ENCODE measurements at regions not wholly inside any gene's neighbourhood (a gene's known extent, or its start where the extent isn't known, plus 50 kb on each side); places are given as distances from the start of the nearest gene placed in this dataset.

DNA sequence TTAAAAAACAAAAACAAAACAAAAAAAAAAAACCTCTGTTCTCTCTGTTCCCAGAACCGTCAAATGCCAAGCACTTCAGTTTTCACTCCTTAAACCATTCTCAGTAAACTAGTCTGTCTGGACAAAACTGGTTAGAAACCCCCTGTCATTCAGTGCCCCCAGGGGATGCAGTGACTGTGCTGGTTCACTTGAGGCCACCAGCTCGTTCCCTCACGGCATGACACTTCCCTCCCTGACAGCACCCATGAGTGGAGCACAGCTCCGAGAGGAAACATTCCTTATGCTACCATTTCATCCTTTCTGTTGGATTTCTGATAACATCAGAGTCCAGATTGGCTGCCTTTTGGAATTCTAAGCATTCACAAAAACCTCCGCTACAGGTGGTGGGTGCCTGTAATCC, 244.0 kb upstream of the TPM1 start:
- no peak overlapping the region for H2AK5ac ChIP-seq (ENCODE audit: low read depth, low read length)
- no peak overlapping the region for H3K14ac ChIP-seq (ENCODE audit: low read length)
- H4K91ac ChIP-seq (ENCODE audit: low read depth, low read length, poor library complexity): no peak overlapping the region
- no peak overlapping the region for H3K23ac ChIP-seq (ENCODE audit: low read depth, low read length, poor library complexity)
- H3K4me2 ChIP-seq (ENCODE audit: insufficient read depth, low read length, poor library complexity, severe bottlenecking): no peak overlapping the region
- no peak overlapping the region for H2BK120ac ChIP-seq (ENCODE audit: low read depth, low read length)
- no peak for DNase-seq (ENCODE audit: low spot score)
- no peak overlapping the region for H3K27ac ChIP-seq (replicated peaks; ENCODE audit: low read length)
- no peak overlapping the region for H2BK15ac ChIP-seq (ENCODE audit: low read length)
- no peak overlapping the region for H3K4ac ChIP-seq (ENCODE audit: low read length)
- H3K4me3 ChIP-seq (ENCODE audit: low read length in 2 of 2): no peak overlapping the region
- no peaks in the 10 kb centered on the region for H3K9me3 ChIP-seq (replicated peaks in 1 of 2; ENCODE audit: control insufficient read depth in 2 of 2, insufficient read depth in 1 of 2, low read depth in 1 of 2, low read length in 2 of 2)
- no peak overlapping the region for H2BK5ac ChIP-seq (ENCODE audit: low read length)
- H2AFZ ChIP-seq (ENCODE audit: low read length): no peak overlapping the region
- WGBS, 2 donors (ENCODE audit: extremely low coverage in 2 of 2, insufficient read length in 2 of 2, insufficient replicate concordance in 1 of 2): no CpG with 5 or more reads among the region's 5 CpGs
- peaks cover 0 to 19% of the 10 kb centered on the region in 2 donors for H3K4me1 ChIP-seq (ENCODE audit: control insufficient read depth in 2 of 2, insufficient read depth in 1 of 2, low read depth in 1 of 2, low read length in 2 of 2)
- no peak overlapping the region for H2BK12ac ChIP-seq (ENCODE audit: low read length)
- no peak overlapping the region for H3K18ac ChIP-seq (ENCODE audit: low read length)
- peaks cover 0 to 6% of the 10 kb centered on the region in 2 donors for H3K36me3 ChIP-seq (replicated peaks in 1 of 2; ENCODE audit: control insufficient read depth in 2 of 2, insufficient read depth in 2 of 2, low read length in 2 of 2)
- no peaks in the 10 kb centered on the region for H3K27me3 ChIP-seq (ENCODE audit: control insufficient read depth in 3 of 3, insufficient read depth in 3 of 3, low read depth in 1 of 3, low read length in 3 of 3)
- H3K9ac ChIP-seq (ENCODE audit: low read depth, low read length, poor library complexity): no peak overlapping the region
- no peaks in the 10 kb centered on the region for H3K79me1 ChIP-seq (ENCODE audit: low read depth, low read length)
- H4K8ac ChIP-seq (ENCODE audit: low read depth, low read length): no peak overlapping the region

DNA sequence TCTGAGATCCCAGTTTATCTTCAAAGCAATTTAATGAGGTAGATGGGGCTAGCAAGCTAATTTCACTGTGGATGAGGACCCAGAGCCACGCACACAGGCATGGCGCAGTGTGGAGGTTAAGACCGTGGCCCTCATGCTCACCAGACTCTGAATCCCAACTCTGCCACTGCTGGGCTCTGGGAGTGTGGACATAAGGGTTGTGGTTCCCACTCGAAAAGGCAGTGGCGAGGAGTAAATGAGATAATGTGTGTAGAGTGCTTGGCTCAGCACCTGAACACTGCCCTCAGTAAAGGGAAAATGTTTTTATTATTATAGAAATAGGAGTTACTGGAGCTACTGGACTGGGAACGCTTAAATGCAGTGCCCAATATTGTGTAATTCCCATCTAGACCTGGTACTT, 243.5 kb upstream of the TPM1 start:
- Histone ChIP-seq H3K9ac (ENCODE audit: low read depth, low read length, poor library complexity) (peak overlapping the region; percentile 24), H3K4me1 (ENCODE audit: control insufficient read depth in 2 of 2, insufficient read depth in 1 of 2, low read depth in 1 of 2, low read length in 2 of 2) (peaks cover 0 to 17% of the 10 kb centered on the region in 2 donors), H2BK12ac (ENCODE audit: low read length) (no peak overlapping the region), H2BK15ac (ENCODE audit: low read length) (no peak overlapping the region), H3K4me3 (ENCODE audit: low read length in 2 of 2) (no peak overlapping the region), H3K23ac (ENCODE audit: low read depth, low read length, poor library complexity) (no peak overlapping the region), H3K27me3 (ENCODE audit: control insufficient read depth in 3 of 3, insufficient read depth in 3 of 3, low read depth in 1 of 3, low read length in 3 of 3) (no peaks in the 10 kb centered on the region), H3K9me3 (replicated peaks in 1 of 2; ENCODE audit: control insufficient read depth in 2 of 2, insufficient read depth in 1 of 2, low read depth in 1 of 2, low read length in 2 of 2) (no peaks in the 10 kb centered on the region), H4K8ac (ENCODE audit: low read depth, low read length) (no peak overlapping the region), H2AK5ac (ENCODE audit: low read depth, low read length) (no peak overlapping the region), H3K4me2 (ENCODE audit: insufficient read depth, low read length, poor library complexity, severe bottlenecking) (no peak overlapping the region), H4K91ac (ENCODE audit: low read depth, low read length, poor library complexity) (no peak overlapping the region), H3K79me1 (ENCODE audit: low read depth, low read length) (no peaks in the 10 kb centered on the region), H2BK5ac (ENCODE audit: low read length) (no peak overlapping the region), H3K4ac (ENCODE audit: low read length) (no peak overlapping the region), H2AFZ (ENCODE audit: low read length) (no peak overlapping the region), H3K14ac (ENCODE audit: low read length) (no peak overlapping the region), H2BK120ac (ENCODE audit: low read depth, low read length) (no peak overlapping the region), H3K27ac (replicated peaks; ENCODE audit: low read length) (no peak overlapping the region), H3K36me3 (replicated peaks in 1 of 2; ENCODE audit: control insufficient read depth in 2 of 2, insufficient read depth in 2 of 2, low read length in 2 of 2) (peaks cover 0 to 6% of the 10 kb centered on the region in 2 donors), H3K18ac (ENCODE audit: low read length) (no peak overlapping the region)
- DNase-seq (ENCODE audit: low spot score): no peak
- WGBS, 2 donors (ENCODE audit: extremely low coverage in 2 of 2, insufficient read length in 2 of 2, insufficient replicate concordance in 1 of 2): no CpG with 5 or more reads among the region's 6 CpGs

- Histone ChIP-seq H3K27me3 (ENCODE audit: control insufficient read depth in 3 of 3, insufficient read depth in 3 of 3, low read depth in 1 of 3, low read length in 3 of 3) (no peaks in the 10 kb centered on the region), H3K18ac (ENCODE audit: low read length) (peak overlapping the region; percentile 36), H3K4me1 (ENCODE audit: control insufficient read depth in 2 of 2, insufficient read depth in 1 of 2, low read depth in 1 of 2, low read length in 2 of 2) (peaks cover 0 to 11% of the 10 kb centered on the region in 2 donors), H2AFZ (ENCODE audit: low read length) (no peak overlapping the region), H2BK5ac (ENCODE audit: low read length) (peak overlapping the region; percentile 16), H3K79me1 (ENCODE audit: low read depth, low read length) (no peaks in the 10 kb centered on the region), H3K4ac (ENCODE audit: low read length) (no peak overlapping the region), H3K4me2 (ENCODE audit: insufficient read depth, low read length, poor library complexity, severe bottlenecking) (no peak overlapping the region), H3K4me3 (ENCODE audit: low read length in 2 of 2) (no peak overlapping the region), H3K9ac (ENCODE audit: low read depth, low read length, poor library complexity) (no peak overlapping the region), H3K23ac (ENCODE audit: low read depth, low read length, poor library complexity) (no peak overlapping the region), H4K91ac (ENCODE audit: low read depth, low read length, poor library complexity) (no peak overlapping the region), H2BK15ac (ENCODE audit: low read length) (no peak overlapping the region), H3K9me3 (replicated peaks in 1 of 2; ENCODE audit: control insufficient read depth in 2 of 2, insufficient read depth in 1 of 2, low read depth in 1 of 2, low read length in 2 of 2) (no peaks in the 10 kb centered on the region), H3K14ac (ENCODE audit: low read length) (no peak overlapping the region), H3K27ac (replicated peaks; ENCODE audit: low read length) (no peak overlapping the region), H3K36me3 (replicated peaks in 1 of 2; ENCODE audit: control insufficient read depth in 2 of 2, insufficient read depth in 2 of 2, low read length in 2 of 2) (peaks cover 0 to 6% of the 10 kb centered on the region in 2 donors), H2AK5ac (ENCODE audit: low read depth, low read length) (no peak overlapping the region), H4K8ac (ENCODE audit: low read depth, low read length) (no peak overlapping the region), H2BK120ac (ENCODE audit: low read depth, low read length) (no peak overlapping the region), H2BK12ac (ENCODE audit: low read length) (no peak overlapping the region)
- no CpG with 5 or more reads among the region's 3 CpGs for WGBS, 2 donors (ENCODE audit: extremely low coverage in 2 of 2, insufficient read length in 2 of 2, insufficient replicate concordance in 1 of 2)
- no peak for DNase-seq (ENCODE audit: low spot score)
Measured at GRCh38 chr15:62799919-62800318, 242.6 kb upstream of the TPM1 start.

DNA sequence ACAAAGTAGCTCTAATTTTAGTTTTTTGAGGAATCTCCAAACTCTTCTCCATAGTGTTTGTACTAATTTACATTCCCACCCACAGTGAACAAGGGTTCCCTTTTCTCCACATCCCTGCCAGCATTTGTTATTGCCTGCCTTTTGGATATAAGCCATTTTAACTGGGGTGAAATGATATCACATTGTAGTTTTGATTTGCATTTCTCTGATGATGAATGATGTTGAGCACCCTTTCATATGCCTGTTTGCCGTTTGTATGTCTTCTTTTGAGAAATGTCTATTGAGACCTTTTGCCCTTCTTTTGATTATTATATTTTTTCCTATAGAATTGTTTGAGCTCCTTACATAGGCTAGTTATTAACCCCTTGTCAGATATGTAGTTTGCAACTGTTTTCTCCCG, 239.9 kb upstream of the TPM1 start:
- H3K9me3 ChIP-seq (replicated peaks in 1 of 2; ENCODE audit: control insufficient read depth in 2 of 2, insufficient read depth in 1 of 2, low read depth in 1 of 2, low read length in 2 of 2): no peaks in the 10 kb centered on the region
- no peak overlapping the region for H3K18ac ChIP-seq (ENCODE audit: low read length)
- H3K4me1 ChIP-seq (ENCODE audit: control insufficient read depth in 2 of 2, insufficient read depth in 1 of 2, low read depth in 1 of 2, low read length in 2 of 2): peaks cover 4 to 8% of the 10 kb centered on the region in 2 donors
- no peak overlapping the region for H4K91ac ChIP-seq (ENCODE audit: low read depth, low read length, poor library complexity)
- no peak overlapping the region for H2AK5ac ChIP-seq (ENCODE audit: low read depth, low read length)
- no peak overlapping the region for H3K4me2 ChIP-seq (ENCODE audit: insufficient read depth, low read length, poor library complexity, severe bottlenecking)
- H3K14ac ChIP-seq (ENCODE audit: low read length): no peak overlapping the region
- H2BK15ac ChIP-seq (ENCODE audit: low read length): no peak overlapping the region
- H2AFZ ChIP-seq (ENCODE audit: low read length): no peak overlapping the region
- no peak overlapping the region for H4K8ac ChIP-seq (ENCODE audit: low read depth, low read length)
- DNase-seq (ENCODE audit: low spot score): no peak
- no peak overlapping the region for H3K27ac ChIP-seq (replicated peaks; ENCODE audit: low read length)
- H3K4me3 ChIP-seq (ENCODE audit: low read length in 2 of 2): no peak overlapping the region
- no peak overlapping the region for H3K23ac ChIP-seq (ENCODE audit: low read depth, low read length, poor library complexity)
- H3K36me3 ChIP-seq (replicated peaks in 1 of 2; ENCODE audit: control insufficient read depth in 2 of 2, insufficient read depth in 2 of 2, low read length in 2 of 2): peaks cover 0 to 10% of the 10 kb centered on the region in 2 donors
- H2BK120ac ChIP-seq (ENCODE audit: low read depth, low read length): no peak overlapping the region
- no CpG with 5 or more reads among the region's 2 CpGs for WGBS, 2 donors (ENCODE audit: extremely low coverage in 2 of 2, insufficient read length in 2 of 2, insufficient replicate concordance in 1 of 2)
- H3K27me3 ChIP-seq (ENCODE audit: control insufficient read depth in 3 of 3, insufficient read depth in 3 of 3, low read depth in 1 of 3, low read length in 3 of 3): no peaks in the 10 kb centered on the region
- no peak overlapping the region for H3K9ac ChIP-seq (ENCODE audit: low read depth, low read length, poor library complexity)
- H2BK5ac ChIP-seq (ENCODE audit: low read length): no peak overlapping the region
- H2BK12ac ChIP-seq (ENCODE audit: low read length): no peak overlapping the region
- no peaks in the 10 kb centered on the region for H3K79me1 ChIP-seq (ENCODE audit: low read depth, low read length)
- no peak overlapping the region for H3K4ac ChIP-seq (ENCODE audit: low read length)
